ENCODE measurements at regions not wholly inside any gene's neighbourhood (a gene's known extent, or its start where the extent isn't known, plus 50 kb on each side); places are given as distances from the start of the nearest gene placed in this dataset.
A peak's percentile ranks its signal among the peaks of the same experiment; 100 is the strongest.

DNA sequence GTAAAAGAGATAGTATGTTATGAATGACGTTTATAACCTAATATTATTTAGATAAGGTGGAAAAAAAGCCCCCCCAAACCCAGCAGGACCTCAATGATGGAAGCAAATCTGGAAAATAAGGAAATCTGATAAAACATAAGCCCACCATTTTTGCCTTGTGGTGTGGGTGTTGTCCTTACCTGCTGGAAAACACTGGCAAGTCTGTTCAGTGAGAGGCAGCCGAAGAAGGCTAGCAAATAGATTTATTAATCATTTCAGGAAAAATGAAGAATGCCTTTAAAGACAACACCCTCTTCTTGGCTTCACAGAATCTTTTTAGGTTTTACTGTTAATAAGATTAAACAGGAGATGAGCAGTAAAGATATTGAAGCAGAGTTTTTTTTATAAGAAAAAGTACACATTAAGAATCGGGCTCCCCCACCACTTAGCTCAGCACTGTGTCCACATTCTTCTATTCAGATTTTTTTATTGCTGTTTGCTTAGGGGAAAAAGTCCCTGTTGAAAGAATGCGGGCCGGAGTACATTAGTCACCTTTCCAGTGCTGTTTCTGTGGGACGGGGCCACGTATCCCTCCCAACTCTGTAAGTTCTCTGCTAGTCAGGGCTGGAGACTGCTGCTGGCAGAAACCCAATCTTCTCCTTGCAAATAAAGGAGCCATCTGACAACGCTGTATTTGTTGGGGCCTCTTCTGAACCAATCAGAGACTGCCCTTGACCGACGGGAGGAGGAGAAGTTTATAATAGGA lies 104.1 kb downstream of the EVX1 start:
- Histone ChIP-seq H3K4me3 (no peak overlapping the region), H3K36me3 (no peaks in the 10 kb centered on the region), H3K4me1 (replicated peaks) (peaks cover 10% of the 10 kb centered on the region), H3K27ac (no peak overlapping the region), H3K9me3 (replicated peaks) (no peaks in the 10 kb centered on the region), H3K27me3 (replicated peaks) (no peaks in the 10 kb centered on the region)
- peak; percentile 80 to 90 for DNase-seq (ENCODE audit: low read depth in 1 of 2, low spot score in 2 of 2)

DNA sequence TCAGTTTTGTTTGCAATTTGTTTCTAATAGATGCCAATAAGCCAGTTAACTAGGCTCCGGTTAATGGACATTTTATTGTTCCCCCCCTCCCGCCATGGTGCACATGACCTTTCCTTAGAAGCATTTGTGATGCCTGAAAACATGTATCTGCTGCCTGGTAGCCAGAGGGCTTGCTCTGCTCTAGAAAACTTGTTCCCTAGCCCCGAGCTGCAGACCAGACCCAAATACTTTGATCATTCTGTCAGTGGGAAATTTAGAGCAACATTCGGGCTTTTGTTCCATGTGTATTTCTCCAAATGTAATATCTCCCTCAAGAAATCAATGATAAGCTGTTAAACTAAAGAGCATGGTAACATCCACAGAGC lies 104.7 kb downstream of the EVX1 start:
- Histone ChIP-seq H3K4me3 (no peak overlapping the region), H3K9me3 (replicated peaks) (no peaks in the 10 kb centered on the region), H3K4me1 (replicated peaks) (peaks cover 10% of the 10 kb centered on the region), H3K27ac (no peak overlapping the region), H3K36me3 (no peaks in the 10 kb centered on the region), H3K27me3 (replicated peaks) (no peaks in the 10 kb centered on the region)
- DNase-seq (ENCODE audit: low read depth in 1 of 2, low spot score in 2 of 2): no peak

DNA sequence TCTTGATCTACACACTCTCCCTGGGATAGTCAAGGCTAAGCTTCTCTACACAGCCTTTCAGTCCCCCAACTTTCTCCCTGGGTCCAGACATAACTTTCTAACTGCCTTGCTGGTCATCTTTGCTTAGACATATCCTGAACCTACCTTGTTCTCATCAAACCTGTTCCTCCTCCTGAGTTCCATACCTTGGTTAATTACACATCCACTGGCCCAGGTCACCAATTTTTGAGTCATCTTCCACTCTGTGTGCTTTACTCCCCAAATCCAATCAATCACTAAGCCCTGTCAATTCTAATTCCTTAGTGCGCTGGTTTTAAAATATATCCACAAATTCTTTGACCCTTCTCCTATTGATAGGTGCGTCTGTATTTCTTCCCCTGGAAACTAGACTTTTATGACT lies 107.0 kb downstream of the EVX1 start:
- Histone ChIP-seq H3K27ac (no peak overlapping the region), H3K36me3 (no peaks in the 10 kb centered on the region), H3K4me3 (no peak overlapping the region), H3K4me1 (replicated peaks) (peaks cover 10% of the 10 kb centered on the region), H3K27me3 (replicated peaks) (peaks cover 3% of the 10 kb centered on the region; the same call in 1 of the 2 replicates), H3K9me3 (replicated peaks) (no peaks in the 10 kb centered on the region)
- DNase-seq (ENCODE audit: low read depth in 1 of 2, low spot score in 2 of 2): no peak

DNA sequence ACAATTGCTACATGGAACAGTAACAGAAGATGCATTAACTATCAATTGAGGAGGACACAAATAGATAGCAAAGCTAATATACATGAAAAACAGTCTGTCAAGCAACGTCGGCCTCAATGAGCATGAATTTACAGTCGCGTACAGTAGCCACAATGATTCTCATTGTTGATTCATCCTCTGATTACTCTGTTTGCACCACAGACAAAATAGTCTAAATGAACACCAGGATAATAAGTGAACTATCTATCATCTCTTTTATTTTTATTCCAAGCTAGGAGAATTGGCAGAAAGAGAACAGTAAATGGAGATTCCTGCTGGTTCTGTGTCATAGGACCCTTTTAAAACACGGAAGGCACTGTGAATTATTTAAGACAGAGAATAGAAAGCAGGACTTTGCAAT lies 108.5 kb downstream of the EVX1 start:
- H3K4me1 ChIP-seq (replicated peaks): peaks cover 10% of the 10 kb centered on the region
- no peak for DNase-seq (ENCODE audit: low read depth in 1 of 2, low spot score in 2 of 2)
- no peak overlapping the region for H3K4me3 ChIP-seq
- peaks cover 11% of the 10 kb centered on the region for H3K27me3 ChIP-seq (replicated peaks)
- H3K27ac ChIP-seq: no peak overlapping the region
- H3K9me3 ChIP-seq (replicated peaks): no peaks in the 10 kb centered on the region
- H3K36me3 ChIP-seq: no peaks in the 10 kb centered on the region

DNA sequence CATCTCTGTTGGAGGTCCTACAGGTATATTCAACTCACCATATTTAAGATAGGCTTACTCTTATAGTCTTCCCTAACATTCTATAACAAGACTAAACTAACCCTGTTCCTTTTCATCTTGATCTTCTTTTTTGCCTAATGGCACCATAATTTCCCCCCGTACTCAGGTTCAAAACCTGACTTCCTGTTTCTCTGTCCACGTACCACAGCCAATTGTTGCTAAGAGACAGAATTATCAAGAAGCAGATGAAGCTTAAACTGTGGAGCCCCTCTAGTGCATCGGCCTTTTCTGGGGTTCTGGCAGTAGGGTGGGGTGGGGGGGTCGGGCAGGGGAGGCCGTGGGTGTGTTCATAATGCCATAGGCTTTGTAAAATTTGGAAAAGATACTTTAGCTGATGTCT lies 109.2 kb downstream of the EVX1 start:
- H3K27me3 ChIP-seq (replicated peaks): peaks cover 11% of the 10 kb centered on the region
- no peak overlapping the region for H3K4me3 ChIP-seq
- no peaks in the 10 kb centered on the region for H3K36me3 ChIP-seq
- peaks cover 5% of the 10 kb centered on the region; the same call in 1 of the 2 replicates for H3K4me1 ChIP-seq (replicated peaks)
- no peak for DNase-seq (ENCODE audit: low read depth in 1 of 2, low spot score in 2 of 2)
- H3K27ac ChIP-seq: no peak overlapping the region
- H3K9me3 ChIP-seq (replicated peaks): no peaks in the 10 kb centered on the region

DNA sequence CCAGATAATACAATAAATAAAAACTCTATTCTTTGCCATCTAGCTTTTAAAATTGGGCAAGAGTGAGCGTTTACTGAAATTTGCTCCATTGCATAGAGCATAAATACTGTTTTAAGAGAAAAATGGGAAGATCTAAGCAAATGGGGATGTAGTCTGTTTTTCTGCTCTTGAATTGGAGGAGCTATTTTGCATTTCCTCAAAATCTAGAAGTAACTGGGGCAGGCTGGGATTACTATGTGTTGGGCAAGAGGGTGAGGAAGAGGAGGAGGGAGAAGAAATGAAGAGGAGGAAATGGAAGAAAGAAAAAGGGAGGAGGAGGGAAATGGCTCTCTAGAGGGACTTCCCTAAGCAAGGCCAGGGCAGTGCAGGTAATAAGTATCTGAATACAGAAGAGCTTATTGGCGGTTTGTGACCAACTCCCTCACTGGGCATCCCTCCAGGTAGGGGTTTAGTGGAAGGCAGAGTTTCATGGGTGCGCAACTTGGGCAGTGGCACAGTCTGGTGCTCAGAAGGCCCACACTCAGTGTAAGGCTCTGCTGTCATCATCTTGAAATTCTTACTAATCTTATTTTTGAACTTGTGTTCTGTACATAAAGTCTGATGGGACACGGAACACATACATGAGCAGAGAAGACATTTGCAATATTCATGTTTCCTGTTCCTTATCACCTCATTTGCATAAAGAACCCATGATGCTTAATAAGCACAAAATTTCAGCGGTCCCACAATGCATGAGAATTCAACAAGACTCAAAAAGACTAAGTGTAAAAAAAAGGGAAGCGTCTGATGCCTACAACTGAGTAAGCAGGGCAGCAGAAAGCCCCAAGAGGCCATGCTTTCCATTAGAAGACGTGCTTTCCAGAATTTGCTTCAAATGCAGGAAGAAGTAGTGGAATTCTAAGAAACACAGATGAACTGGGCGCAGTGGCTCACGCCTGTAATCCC lies 116.9 kb downstream of the EVX1 start:
- no peaks in the 10 kb centered on the region for H3K9me3 ChIP-seq (replicated peaks)
- H3K27me3 ChIP-seq (replicated peaks): peaks cover 18% of the 10 kb centered on the region
- no peak overlapping the region for H3K27ac ChIP-seq
- no peak overlapping the region for H3K4me3 ChIP-seq
- peaks cover 5% of the 10 kb centered on the region; the same call in 1 of the 2 replicates for H3K4me1 ChIP-seq (replicated peaks)
- no peak for DNase-seq (ENCODE audit: low read depth in 1 of 2, low spot score in 2 of 2)
- no peaks in the 10 kb centered on the region for H3K36me3 ChIP-seq

DNA sequence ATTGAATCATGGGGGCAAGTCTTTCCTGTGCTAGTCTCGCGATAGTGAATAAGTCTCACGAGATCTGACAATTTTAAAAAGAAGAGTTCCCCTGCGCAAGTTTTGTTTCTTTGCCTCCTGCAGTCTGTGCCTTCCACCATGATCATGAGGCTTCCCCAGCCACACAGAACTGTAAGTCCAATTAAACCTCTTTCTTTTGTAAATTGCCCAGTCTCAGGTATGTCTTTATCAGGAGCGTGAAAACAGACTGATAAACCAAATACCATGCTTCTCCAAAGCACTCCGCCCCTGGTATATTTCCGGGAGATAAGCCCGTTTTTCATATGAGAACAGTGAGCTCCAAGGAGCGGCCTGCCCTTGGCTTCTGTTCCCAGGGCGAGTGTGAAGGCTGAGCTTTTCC lies 118.9 kb downstream of the EVX1 start:
- peaks cover 8% of the 10 kb centered on the region; the same call in 1 of the 2 replicates for H3K4me1 ChIP-seq (replicated peaks)
- H3K9me3 ChIP-seq (replicated peaks): no peaks in the 10 kb centered on the region
- no peak for DNase-seq (ENCODE audit: low read depth in 1 of 2, low spot score in 2 of 2)
- no peak overlapping the region for H3K4me3 ChIP-seq
- H3K27ac ChIP-seq: no peak overlapping the region
- H3K27me3 ChIP-seq (replicated peaks): peaks cover 12% of the 10 kb centered on the region
- no peaks in the 10 kb centered on the region for H3K36me3 ChIP-seq

DNA sequence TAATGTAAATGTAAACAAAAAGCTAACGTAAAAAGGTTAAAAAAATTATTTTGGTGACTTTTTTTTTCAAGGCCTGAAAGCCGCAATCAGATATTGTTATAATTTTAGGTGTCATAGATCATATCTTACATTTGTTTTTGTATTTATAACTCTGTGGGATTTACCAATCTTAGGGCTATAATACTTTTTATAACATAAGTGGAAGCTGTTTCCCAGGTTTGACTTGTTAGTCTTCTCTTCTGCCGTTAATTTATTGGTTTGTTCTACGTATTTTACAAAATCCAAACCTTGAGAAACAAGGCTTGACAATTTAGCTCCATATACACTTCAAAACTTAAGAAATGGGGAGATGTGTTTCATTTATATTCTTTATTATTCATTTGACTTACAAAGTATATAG lies 119.4 kb downstream of the EVX1 start:
- peaks cover 12% of the 10 kb centered on the region for H3K27me3 ChIP-seq (replicated peaks)
- no peak for DNase-seq (ENCODE audit: low read depth in 1 of 2, low spot score in 2 of 2)
- peaks cover 8% of the 10 kb centered on the region; the same call in 1 of the 2 replicates for H3K4me1 ChIP-seq (replicated peaks)
- no peaks in the 10 kb centered on the region for H3K36me3 ChIP-seq
- no peak overlapping the region for H3K27ac ChIP-seq
- H3K4me3 ChIP-seq: no peak overlapping the region
- no peaks in the 10 kb centered on the region for H3K9me3 ChIP-seq (replicated peaks)

DNA sequence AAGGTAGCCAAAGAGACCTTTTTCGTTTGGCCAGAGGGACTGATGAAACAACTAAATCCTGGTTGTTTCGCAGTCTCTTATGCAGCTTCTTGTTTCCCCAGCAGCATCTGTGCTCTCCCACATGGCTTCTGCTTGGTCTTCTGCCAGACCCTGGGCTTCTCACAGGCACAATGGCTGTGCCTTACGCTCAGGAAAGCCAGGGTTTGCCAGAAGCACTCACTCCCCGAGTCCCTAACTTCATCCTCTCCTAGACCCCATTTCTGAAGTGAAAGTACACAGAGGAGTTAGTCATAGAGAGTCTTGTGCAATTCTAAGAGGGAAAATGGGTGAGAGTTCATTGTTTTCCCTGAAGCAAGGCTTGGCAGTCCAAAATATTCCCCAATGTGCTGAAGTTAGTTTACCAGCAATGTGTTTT lies 121.7 kb downstream of the EVX1 start:
- H3K4me3 ChIP-seq: no peak overlapping the region
- no peaks in the 10 kb centered on the region for H3K9me3 ChIP-seq (replicated peaks)
- DNase-seq (ENCODE audit: low read depth in 1 of 2, low spot score in 2 of 2): no peak

DNA sequence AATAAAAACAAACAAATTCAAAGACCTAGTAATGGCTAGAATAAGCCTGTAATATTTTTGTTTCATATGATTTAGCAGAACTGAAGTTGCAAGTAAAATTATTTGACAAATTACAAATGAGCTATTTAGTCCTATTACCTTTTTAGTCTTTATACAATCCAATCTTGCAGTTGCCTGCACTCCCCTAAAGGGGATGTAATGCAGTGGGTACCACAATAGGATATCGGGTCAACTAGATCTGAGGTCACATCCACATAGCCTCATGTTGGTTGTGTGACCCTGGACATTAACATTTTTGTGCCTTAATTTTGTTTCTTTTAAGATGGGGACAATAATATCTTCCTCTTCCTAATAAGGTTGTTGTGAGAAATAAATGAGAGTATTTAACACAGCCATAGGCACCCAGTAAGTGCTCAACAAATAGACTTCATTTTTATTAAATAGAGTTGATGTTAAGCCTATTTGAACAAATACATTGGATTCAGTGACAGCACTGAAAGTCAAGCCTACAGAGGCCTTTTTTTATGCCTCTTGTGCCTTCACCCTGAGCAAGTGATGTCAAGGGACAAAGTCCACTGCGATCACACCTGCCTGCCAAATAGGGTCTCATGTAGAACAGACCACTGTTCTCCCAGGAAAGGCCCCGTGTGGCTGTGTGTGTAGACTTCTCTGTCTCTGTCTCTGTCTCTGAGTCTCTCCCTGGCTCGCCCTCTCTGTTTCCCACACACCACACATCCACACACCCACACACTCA lies 124.8 kb downstream of the EVX1 start:
- Histone ChIP-seq H3K27me3 (replicated peaks) (peaks cover 3% of the 10 kb centered on the region; the same call in 1 of the 2 replicates), H3K4me1 (replicated peaks) (peaks cover 12% of the 10 kb centered on the region), H3K36me3 (no peaks in the 10 kb centered on the region), H3K27ac (no peak overlapping the region), H3K9me3 (replicated peaks) (no peaks in the 10 kb centered on the region), H3K4me3 (no peak overlapping the region)
- DNase-seq (ENCODE audit: low read depth in 1 of 2, low spot score in 2 of 2): no peak

More for the DNA sequence above, 121.7 kb downstream of the EVX1 start:
- H3K27me3 ChIP-seq (replicated peaks): peaks cover 3% of the 10 kb centered on the region; the same call in 1 of the 2 replicates
- H3K27ac ChIP-seq: no peak overlapping the region
- H3K36me3 ChIP-seq: no peaks in the 10 kb centered on the region
- peaks cover 8% of the 10 kb centered on the region; the same call in 1 of the 2 replicates for H3K4me1 ChIP-seq (replicated peaks)

DNA sequence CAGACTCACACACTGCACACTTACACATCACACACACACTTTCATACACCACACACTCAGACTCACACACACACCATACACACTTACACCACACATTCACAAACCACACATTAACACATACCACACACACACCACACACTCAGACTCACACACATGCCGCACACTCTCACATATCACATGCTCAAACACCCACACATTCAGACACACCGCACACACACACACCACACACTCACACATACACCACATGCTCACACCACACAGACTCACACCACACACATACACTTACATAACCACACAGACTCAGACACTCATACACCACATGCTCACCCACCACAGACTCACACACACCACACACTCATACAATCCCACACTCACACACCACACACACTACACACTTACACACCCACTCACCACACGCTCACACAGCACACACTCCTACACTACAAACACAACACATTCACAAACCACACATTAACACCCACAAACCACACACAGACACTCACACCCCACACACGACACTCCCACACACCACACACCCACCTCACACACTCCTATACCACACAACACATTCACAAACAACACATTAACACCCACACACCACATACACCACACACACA lies 125.4 kb downstream of the EVX1 start:
- Histone ChIP-seq H3K27ac (no peak overlapping the region), H3K4me1 (replicated peaks) (peaks cover 19% of the 10 kb centered on the region), H3K4me3 (no peak overlapping the region), H3K27me3 (replicated peaks) (peaks cover 3% of the 10 kb centered on the region; the same call in 1 of the 2 replicates), H3K36me3 (no peaks in the 10 kb centered on the region), H3K9me3 (replicated peaks) (no peaks in the 10 kb centered on the region)
- no peak for DNase-seq (ENCODE audit: low read depth in 1 of 2, low spot score in 2 of 2)

DNA sequence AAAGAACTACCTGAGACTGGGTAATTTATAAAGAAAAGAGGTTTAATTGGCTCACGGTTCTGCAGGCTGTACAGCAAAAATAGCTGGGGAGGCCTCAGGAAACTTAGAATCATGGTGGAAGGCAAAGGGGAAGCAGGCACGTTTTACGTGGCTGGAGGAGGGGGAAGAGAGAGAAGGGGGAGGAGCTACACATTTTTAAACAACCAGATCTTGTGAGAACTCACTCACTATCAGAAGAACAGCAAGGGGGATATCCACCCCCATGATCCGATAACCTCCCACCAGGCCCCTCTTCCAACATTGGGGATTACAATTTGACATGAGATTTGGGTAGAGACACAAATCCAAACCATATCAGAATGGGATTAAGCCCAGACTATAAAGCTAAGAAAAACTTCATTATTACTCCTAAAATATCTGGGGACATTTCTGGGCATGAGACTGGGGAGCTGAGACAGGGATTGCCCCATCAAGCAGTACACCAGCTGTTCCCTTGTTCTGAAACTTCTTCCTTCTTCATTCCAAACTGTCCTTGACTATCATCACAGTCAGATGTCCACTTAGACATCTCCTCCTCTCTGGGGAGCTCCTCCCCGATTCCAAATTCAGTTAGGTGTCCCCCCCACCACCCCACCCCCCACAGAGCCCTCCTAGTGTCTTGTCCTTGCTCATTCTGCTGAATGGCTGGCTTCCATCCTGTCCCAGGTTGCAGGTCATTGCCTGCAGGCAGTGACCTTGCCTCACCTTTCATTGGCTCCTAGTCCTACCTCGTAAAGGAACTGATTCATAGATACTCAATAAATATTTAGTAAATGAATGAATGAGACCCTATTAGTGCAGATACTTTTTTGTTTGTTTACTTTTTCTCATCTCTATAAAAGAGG lies 132.6 kb downstream of the EVX1 start:
- Histone ChIP-seq H3K27ac (no peak overlapping the region), H3K27me3 (replicated peaks) (no peaks in the 10 kb centered on the region; the same call in 1 of the 2 replicates), H3K4me3 (no peak overlapping the region), H3K36me3 (no peaks in the 10 kb centered on the region), H3K4me1 (replicated peaks) (peaks cover 12% of the 10 kb centered on the region), H3K9me3 (replicated peaks) (no peaks in the 10 kb centered on the region)
- DNase-seq (ENCODE audit: low read depth in 1 of 2, low spot score in 2 of 2): no peak
